Amniotic epithelial cell (primary cell): ENCODE measurements at regions not wholly inside any gene's neighbourhood (a gene's known extent, or its start where the extent isn't known, plus 50 kb on each side); places are given as distances from the start of the nearest gene placed in this dataset.
"Not testable (repeated sequence)": the region's sequence is repeated elsewhere in the genome, so short reads cannot be mapped to it uniquely, and the experiment has no call there.

Experiments
- DNase-seq: peaks from one replicate; pipeline ENCODE4 v3.0.0-alpha.2; 2010; ENCODE audit warnings: low read depth

DNA sequence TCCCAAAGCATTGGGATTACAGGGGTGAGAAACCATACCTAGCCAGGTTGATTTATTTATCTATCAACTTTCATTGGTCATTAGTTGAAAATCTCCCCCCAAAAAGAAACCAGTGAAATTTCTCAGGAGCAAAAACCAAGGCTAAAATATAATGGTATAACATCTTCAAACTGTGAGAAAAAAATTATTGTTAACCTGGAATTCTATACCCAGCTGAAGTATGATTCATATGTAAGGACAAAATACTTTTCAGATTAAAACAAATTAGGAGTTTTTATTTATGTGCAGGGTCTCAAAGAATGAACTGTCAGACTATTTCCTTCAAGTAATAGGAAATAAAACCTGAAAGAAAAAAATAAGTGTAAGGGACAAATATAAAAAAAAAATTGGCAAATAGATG is 1053.9 kb downstream of the UQCRFS1 start:
- no peak for DNase-seq

DNA sequence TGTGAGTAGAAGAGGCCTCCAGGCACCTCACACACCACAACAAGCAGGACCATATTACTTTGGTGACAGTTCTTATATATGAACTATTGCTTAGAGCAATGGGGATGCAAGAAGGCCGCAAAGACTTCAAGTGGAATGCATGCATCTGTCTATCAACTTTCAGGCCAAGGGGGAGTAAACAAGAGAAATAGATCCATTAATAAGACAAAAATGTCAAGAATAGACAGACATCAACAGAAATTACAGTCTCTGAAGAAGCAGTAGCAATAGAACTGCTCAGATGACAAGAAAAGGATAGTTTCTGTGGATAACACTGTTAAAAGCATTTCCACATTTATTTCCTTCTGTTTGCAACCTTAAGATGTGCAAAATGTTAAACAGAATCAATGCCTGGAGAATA is 1057.7 kb downstream of the UQCRFS1 start:
- DNase-seq = no peak

DNA sequence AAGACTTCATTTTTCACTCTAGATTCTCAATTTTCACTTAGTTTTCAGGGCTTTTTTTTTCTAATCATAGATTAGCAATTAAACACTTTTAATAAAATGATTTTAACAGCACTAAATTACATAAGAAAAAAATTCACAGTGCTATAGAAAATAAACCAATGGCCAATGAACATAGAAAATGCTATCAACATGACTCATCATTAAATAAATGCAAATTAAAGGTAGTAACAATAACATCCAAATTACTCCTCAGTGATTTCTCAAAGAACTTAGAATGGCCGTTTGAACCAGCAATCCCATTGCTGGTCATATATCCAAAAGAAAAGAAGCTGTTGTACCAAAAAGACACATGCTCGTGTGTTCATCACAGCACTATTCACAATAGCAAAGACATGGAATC is 1058.9 kb downstream of the UQCRFS1 start:
- DNase-seq = no peak

DNA sequence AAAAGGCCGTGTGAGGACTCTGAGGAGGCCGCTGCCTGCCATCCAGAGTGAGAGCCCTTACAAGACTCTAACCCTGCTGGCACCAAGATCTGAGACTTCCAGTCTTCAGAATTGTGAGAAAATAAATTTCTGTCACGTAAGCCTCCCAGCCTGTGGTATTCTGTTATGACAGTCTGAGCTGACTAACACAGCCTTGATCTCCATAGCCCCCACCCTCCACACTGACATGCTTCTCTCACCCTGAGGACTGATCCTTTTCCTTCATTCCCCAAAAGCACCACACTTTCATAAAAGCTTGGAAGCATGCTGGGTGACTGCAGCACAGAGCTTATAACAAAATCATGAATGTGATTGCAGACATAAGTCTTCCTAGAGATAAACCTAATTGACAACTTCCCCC is 1059.8 kb downstream of the UQCRFS1 start:
- DNase-seq = no peak

DNA sequence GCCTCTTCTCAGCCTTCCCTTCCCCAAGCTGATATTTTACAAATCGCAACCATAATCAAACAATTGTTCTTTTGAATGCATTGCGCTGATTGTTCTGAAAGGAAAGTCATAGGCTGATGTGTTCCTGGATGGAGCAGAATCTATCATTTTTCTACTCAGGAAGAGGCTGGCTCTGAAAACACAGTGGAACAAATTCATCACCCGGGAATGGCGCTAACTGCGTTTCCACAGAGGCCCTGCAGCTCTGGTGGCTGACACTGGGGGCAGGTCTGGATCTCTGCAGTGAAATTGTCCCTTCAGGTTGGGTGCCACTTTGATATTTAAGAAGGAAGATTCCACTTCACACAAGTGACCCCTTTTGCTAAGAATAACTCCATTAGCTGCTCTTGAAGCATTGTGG is 1060.8 kb downstream of the UQCRFS1 start:
- no peak for DNase-seq

DNA sequence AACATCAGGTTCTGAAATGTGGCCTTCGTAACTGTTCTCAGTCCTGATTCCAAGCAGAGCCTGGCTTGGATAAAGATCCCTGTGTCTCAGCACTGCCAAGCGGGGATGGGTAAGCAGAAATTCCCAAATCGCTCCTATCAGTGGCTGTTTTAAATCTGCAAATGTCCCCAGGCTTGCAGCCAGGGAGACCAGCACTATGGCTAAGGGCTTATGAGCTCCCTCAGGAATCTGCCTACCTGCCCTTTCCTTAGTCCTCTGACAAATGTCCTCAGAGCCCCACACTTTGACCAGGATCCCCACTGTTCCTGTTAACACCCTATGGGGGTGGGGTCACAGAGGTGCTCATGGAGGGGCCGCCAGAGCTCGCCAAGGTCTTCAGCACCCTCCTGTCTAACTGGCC is 1062.8 kb downstream of the UQCRFS1 start:
- no peak for DNase-seq

DNA sequence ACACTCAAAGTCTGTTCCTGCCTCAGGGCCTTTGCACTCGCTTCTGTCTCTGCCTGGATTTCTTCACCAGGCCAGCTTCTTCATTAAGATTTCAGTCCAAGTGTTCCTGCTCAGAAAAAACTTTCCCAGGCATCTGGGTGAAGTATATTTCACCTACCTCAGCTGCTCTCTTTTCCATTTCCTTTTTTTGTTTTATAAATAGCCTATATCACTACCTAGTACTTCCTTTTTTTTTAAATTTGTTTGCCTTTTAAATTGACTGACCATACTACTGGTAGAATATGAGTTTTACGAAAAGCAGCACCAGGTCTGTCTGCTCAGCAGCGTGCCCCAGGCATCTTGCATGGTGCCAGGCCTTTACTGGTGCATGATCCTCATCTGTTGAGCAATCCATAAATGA is 1064.4 kb downstream of the UQCRFS1 start:
- DNase-seq = no peak

DNA sequence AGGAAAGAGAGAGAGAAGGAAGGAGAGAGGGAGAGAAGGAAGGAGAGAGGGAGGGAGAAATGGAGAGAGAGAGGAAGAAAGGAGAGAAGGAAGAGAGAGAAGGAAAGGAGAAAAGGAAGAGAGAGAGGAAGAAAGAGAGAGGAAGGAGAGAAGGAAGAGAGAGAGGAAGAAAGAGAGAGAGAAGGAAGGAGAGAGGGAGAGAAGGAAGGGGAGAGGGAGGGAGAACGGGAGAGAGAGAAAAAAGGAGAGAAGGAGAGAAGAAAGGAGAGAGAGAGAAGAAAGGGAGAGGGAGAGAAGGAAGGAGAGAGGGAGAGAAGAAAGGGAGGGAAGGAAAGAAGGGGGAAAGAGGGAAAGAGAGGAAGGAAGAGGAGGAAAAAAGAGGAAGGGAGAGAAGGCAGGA is 1070.7 kb downstream of the UQCRFS1 start:
- no peak for DNase-seq

DNA sequence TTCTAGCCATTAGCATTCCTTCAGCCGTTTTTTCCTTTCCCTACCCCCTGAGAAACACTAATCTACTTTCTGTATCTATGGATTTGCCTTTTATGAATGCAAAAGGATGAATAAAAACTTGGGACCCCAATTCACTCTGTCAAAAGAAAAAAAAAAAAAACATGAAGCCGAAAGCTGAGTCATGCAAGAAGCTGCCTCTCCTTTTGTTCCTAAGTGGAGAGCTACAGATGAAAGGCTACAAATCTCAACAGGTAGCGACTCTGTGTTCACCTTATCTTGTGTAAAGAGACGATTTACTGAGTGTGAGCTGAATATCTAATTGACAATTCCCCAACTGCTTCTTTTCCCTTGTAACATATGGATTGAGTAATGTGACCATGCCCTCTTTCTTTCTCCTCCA is 1072.8 kb downstream of the UQCRFS1 start:
- no peak for DNase-seq

DNA sequence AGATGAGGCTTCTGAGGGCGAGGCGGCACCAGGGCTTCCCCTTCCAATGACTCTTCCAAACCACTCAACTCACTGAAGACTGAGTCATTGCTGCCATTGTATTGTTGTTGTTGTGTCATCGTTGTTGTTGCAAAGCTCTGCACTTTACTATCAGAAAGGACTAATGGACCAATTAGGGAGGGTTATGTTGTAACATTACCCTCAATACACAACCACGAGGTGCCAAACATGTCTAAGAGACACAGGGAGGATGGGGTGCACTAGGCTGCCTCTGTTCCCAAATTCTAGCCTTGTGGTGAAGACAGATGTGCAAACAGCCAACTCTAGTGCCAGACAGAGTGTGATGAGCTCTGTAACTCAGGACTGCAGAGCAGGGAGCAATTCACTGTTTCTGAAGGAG is 1075.2 kb downstream of the UQCRFS1 start:
- no peak for DNase-seq

DNA sequence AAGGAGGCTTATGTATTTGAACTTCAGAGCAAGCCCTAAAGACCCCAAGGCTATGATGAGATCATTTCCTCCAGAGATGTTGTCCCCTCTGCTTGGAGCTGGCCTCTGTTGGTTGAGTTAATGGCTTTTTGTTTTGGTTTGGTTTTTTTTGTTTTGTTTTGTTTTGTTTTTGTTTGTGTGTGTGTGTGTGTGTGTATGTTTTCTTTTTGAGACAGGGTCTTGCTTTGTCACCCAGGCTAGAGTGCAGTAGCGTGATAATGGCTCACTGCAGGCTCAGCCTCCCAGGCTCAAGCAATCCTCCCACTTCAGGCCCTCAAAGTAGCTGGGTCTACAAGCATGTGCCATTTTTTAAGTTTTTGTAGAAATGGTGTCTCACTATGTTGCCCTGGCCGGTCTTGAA is 1076.2 kb downstream of the UQCRFS1 start:
- DNase-seq = no peak

- DNase-seq = no peak
These were observed 1077.1 kb downstream of the UQCRFS1 start for GRCh38 chr19:28135825-28136224.

DNA sequence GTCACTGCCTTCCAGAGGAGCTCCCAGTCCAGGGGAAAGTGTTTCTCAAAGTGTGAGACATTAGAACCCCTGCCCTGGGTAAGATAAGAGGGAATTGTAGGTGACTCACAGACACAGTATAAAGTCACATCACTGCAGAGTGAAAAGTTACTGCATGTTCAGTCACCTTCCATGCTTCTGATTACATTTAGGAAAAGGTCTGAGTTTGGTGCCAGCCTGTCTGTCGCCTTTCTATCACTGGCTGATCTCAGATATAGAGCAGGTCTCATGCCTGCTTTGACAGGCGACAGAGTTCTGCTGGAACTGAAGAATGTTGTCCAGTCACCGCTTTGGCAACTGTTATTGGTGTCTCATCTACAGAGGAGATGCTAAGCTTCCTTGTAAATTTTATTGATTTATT is 1078.6 kb downstream of the UQCRFS1 start:
- no peak for DNase-seq

GRCh38 chr19:28130881-28131280 is 1082.1 kb downstream of the UQCRFS1 start:
- not testable (repeated sequence) for DNase-seq

DNA sequence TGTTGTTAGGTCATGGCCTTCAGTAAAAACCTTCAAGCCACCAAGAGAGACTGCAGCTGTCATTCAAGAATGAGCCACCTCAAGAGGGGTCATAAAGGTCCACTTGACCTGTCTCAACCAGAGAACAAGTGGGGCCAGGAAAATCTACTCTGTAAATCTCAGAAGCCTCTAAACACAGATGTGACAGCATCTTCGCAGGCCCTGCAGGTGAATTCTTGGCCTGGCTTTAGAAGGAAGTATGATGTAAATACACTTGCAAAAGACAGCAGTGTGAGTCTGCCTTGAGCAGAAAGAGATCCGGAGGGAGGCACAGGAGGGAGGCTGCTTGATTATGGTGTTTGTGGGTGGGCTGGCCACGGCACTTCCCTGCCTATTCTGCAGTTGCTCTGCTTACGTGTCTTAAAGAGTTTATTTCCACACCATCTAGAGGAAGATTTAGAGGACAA is 1082.9 kb downstream of the UQCRFS1 start:
- DNase-seq = no peak

DNA sequence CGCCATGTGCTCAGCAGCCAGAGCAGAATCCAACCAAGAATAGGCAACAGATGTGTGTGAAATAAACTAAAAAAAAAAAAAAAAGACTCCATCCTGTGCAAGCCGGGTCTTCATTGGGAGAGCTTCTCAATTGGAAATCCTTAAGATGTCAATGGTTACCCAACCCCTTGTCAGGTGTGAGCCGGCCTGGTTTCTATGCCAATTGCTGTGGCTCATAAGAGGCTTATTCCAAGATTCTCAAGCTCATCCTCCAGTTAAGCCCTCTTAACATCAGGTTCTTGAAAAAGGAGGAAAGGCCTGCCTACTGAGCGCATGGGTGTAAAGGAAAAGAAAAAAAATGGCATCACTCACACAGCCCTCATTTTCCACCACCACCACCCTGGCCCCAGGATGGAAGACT is 1084.6 kb downstream of the UQCRFS1 start:
- no peak for DNase-seq

DNA sequence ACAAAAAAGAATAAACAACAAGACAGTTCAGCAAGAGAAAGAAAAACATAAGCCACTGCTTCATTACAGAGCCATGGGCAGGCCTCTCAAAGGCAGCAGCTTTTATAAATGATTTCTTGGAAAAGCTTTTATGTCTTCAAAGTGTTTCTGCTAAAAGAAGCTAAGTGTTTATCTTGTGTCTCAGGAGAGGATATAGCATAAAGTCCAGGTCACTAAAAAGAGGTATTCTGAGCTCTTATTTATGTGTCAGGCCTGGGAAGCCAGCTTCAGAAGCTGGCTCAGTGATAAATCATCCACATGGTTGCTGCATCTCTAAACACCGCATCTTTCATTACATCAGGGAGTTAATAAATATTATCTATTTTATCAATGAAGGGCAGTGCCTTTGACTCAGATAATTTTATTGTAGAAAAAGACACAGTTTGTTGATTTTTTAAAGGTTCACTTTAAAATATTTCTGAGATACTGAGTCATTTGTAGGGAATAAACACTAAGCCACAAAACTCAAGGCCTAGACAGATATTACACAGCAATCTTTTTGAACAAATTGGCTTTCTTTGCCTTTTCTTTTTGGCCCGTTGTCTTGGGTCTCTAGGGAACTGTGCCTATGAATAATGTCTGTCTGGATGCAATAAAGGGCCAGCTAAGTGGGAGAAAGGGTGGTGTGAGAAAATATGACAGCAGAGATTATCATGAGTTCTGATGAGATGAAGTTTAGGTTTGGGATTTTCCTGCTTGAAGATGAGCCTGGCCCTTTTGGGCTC is 1086.6 kb downstream of the UQCRFS1 start:
- DNase-seq = no peak

GRCh38 chr19:28122734-28123133 is 1090.2 kb downstream of the UQCRFS1 start:
- no peak for DNase-seq

DNA sequence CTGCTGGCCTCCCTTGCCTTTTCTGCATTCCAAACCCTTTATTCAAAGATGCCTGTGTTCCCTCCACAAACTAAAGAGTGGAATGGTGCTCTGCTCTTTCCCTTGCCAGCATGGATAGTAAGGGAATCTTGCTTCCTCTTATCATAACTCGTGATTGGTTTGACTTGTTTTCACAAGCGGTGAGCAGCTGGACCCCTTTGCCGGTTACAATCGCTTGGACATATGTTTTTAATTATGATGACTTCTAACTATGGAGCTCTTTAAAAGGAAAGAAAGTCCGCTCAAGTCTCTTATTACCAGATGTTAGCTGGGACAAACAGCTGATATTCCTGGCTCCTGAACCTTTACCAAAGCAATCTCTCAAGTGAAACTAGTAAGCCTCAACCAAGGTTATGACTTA is 1094.7 kb downstream of the UQCRFS1 start:
- no peak for DNase-seq

DNA sequence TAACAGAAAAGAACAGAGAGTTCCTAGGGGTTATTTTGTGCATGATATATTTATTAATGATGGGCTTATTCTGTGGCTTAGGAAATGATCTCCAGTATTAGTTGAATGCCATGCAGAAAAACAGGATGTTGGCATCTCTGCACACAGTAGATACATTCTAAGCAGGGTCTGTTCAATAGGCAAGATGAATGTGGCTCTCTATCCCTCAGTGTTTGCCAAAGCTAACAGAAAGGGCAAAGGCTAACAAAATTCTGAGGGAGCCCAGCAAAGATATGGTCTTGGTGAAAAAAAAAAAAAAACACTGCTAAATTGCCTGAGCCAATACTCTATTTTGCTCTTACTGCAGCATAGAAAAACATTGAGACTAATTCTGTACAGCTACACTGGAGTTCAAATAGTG is 1095.8 kb downstream of the UQCRFS1 start:
- DNase-seq = no peak

GRCh38 chr19:28116379-28116778 is 1096.6 kb downstream of the UQCRFS1 start:
- DNase-seq = not testable (repeated sequence)

GRCh38 chr19:28103921-28104320 is 1109.0 kb downstream of the UQCRFS1 start:
- DNase-seq = no peak

DNA sequence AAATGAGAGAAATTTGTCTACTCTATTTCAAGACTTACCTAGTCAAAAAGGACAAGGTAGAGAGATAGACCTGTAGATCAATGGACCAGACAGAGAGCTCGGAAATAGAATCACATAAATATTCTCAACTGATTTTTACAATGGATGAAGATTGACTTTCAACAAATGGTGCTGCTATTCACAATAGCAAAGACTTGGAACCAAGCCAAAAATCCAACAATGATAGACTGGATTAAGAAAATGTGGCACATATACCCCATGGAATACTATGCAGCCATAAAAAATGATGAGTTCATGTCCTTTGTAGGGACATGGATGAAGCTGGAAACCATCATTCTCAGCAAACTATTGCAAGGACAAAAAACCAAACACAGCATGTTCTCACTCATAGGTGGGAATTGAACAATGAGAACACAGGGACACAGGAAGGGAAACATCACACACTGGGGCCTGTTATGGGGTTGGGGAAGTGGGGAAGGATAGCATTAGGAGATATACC is 1128.2 kb downstream of the UQCRFS1 start:
- not testable (repeated sequence) for DNase-seq

DNA sequence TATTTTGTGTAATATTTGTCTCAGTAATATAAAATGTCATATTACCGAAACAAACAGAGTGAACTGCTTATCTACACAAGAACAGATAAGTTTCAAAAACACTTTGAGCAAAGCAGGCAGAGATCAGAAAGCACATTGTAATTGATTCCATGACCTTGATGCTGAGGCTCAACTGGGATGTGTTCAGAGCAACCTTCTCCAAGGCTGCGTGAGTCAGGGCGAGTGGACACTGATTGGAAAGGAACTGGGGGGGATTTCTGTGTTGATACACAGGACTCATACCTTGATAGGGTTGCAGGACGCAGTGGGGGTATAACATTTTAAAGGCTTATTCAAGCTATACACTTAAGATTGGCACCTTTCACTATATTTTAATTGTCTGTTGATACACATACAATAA is 1136.3 kb downstream of the UQCRFS1 start:
- DNase-seq = no peak
